BLaER1 (cell line): ENCODE measurements at regions not wholly inside any gene's neighbourhood (a gene's known extent, or its start where the extent isn't known, plus 50 kb on each side); places are given as distances from the start of the nearest gene placed in this dataset.

Experiments
- H3K27ac ChIP-seq: shearing (Covaris generic); formaldehyde crosslinking; 2 replicates; pipeline ENCODE4 v1.8.1; 2022
- H3K27me3 ChIP-seq: shearing (Covaris generic); formaldehyde crosslinking; 2 replicates; pipeline ENCODE4 v1.8.1; 2022
- H3K36me3 ChIP-seq: shearing (Covaris generic); formaldehyde crosslinking; 2 replicates; pipeline ENCODE4 v1.8.1; 2022
- H3K4me1 ChIP-seq: shearing (Covaris generic); formaldehyde crosslinking; 2 replicates; pipeline ENCODE4 v1.8.1; 2022
- H3K4me2 ChIP-seq: shearing (Covaris generic); formaldehyde crosslinking; 2 replicates; pipeline ENCODE4 v1.8.1; 2022
- H3K4me3 ChIP-seq: shearing (Covaris generic); formaldehyde crosslinking; 2 replicates; pipeline ENCODE4 v1.8.1; 2022
- H3K9ac ChIP-seq: shearing (Covaris generic); formaldehyde crosslinking; 2 replicates; pipeline ENCODE4 v1.8.1; 2022
- H3K9me3 ChIP-seq: shearing (Covaris generic); formaldehyde crosslinking; 2 replicates; pipeline ENCODE4 v1.8.1; 2022
- H4K20me1 ChIP-seq: shearing (Covaris generic); formaldehyde crosslinking; 2 replicates; pipeline ENCODE4 v1.8.1; 2022
- Cebpa-rat ChIP-seq: shearing (Covaris generic); IDR thresholded peaks from 2 replicates; pipeline ENCODE4 v1.8.1; 2022

DNA sequence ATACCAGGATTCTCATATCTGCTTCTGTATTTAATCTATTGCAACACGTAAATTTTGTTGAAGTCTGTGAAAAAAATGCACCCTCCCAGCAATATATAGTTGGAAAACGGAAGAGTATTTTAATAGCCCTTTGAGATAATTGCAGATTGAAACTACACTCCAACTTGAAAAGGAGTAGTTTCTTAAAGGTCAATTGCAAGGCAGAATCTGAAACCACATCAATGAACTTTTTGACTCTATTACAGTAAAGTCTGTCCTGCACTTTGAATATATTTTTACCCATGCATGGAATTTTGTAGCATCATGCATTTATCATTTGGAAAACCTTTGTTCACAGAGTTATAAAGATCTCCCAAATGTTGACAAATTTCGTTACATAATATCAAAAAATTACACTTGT, 311.6 kb upstream of the NREP start:
- no peaks in the 10 kb centered on the region for H3K36me3 ChIP-seq
- H3K9ac ChIP-seq: no peak overlapping the region
- no peaks in the 10 kb centered on the region for H3K4me1 ChIP-seq
- H3K27me3 ChIP-seq: no peaks in the 10 kb centered on the region
- H3K4me3 ChIP-seq: no peak overlapping the region
- H3K4me2 ChIP-seq: no peak overlapping the region
- H3K9me3 ChIP-seq: no peaks in the 10 kb centered on the region
- no peak for TF ChIP-seq Cebpa-rat
- no peaks in the 10 kb centered on the region for H4K20me1 ChIP-seq
- no peak overlapping the region for H3K27ac ChIP-seq

DNA sequence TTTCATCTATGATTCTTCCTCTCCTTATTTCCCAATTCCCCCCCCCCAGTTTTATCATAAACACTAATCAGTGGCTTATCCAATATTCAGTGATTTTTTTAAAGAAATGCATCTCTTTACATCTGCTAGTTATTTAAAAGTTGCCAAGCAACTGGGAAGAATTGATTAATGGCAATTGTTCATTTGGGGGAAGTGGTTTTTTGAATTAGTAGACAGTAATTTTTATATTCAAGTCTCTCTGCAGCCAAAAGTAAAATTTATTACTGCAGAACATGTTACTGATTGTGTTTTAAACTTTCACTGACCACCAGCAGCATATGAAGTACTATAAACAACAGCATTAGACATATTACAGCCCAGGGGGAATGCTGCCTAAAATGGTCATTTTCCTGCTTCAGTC, 308.8 kb upstream of the NREP start:
- Histone ChIP-seq H3K9ac (no peak overlapping the region), H3K4me3 (no peak overlapping the region)

DNA sequence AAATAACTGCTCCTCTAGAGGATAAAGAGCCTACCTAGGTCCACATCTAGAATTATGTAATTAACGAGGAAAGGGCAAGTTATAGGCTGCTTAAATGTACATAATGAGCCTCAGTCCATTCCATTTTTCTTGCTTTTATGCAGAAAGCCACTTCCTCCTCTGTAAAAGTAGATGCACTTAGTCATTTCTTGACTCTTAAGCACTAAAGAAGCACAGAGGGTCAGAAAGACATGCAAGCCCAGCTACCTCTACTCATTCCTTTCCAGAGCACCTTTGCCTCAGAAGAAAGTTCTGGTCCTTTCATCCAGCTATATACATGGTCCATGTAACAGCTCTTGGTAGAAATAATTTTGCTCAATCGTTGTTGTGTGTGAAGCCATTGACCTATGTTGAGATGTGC, 308.0 kb upstream of the NREP start:
- Histone ChIP-seq H3K4me3 (no peak overlapping the region), H3K36me3 (no peaks in the 10 kb centered on the region), H3K27ac (no peak overlapping the region), H3K27me3 (no peaks in the 10 kb centered on the region), H3K4me1 (no peaks in the 10 kb centered on the region), H3K4me2 (no peak overlapping the region), H4K20me1 (no peaks in the 10 kb centered on the region), H3K9me3 (no peaks in the 10 kb centered on the region), H3K9ac (no peak overlapping the region)
- TF ChIP-seq Cebpa-rat: no peak

More for the DNA sequence above, 308.8 kb upstream of the NREP start:
- no peaks in the 10 kb centered on the region for H3K4me1 ChIP-seq
- H3K27ac ChIP-seq: no peak overlapping the region
- no peaks in the 10 kb centered on the region for H4K20me1 ChIP-seq
- H3K36me3 ChIP-seq: no peaks in the 10 kb centered on the region
- TF ChIP-seq Cebpa-rat: no peak
- no peak overlapping the region for H3K4me2 ChIP-seq
- H3K27me3 ChIP-seq: no peaks in the 10 kb centered on the region
- H3K9me3 ChIP-seq: no peaks in the 10 kb centered on the region

DNA sequence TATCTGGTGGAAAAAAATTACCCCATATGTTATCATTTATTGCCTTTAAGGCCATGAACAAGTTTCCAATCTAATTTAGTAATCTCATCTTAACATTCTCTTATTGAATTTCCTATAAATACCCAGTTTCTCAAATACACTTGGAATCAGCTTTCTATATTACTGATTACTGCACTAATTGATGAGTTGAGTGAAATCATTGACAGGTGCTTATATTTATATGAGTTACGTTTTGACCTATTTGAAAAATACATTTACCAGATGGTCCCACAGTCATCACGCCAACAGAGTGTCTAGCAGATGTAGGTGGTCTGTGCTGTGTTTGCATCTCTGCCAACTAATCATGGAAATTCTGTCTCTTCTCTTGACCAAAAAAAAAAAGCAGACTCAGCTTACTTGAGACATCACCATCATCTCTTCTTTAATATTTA, 307.3 kb upstream of the NREP start:
- H3K9ac ChIP-seq: no peak overlapping the region
- H3K9me3 ChIP-seq: no peaks in the 10 kb centered on the region
- no peak overlapping the region for H3K4me2 ChIP-seq
- no peaks in the 10 kb centered on the region for H3K36me3 ChIP-seq
- no peak overlapping the region for H3K27ac ChIP-seq
- H3K4me3 ChIP-seq: no peak overlapping the region
- H3K4me1 ChIP-seq: no peaks in the 10 kb centered on the region
- H4K20me1 ChIP-seq: no peaks in the 10 kb centered on the region
- no peak for TF ChIP-seq Cebpa-rat
- H3K27me3 ChIP-seq: no peaks in the 10 kb centered on the region

DNA sequence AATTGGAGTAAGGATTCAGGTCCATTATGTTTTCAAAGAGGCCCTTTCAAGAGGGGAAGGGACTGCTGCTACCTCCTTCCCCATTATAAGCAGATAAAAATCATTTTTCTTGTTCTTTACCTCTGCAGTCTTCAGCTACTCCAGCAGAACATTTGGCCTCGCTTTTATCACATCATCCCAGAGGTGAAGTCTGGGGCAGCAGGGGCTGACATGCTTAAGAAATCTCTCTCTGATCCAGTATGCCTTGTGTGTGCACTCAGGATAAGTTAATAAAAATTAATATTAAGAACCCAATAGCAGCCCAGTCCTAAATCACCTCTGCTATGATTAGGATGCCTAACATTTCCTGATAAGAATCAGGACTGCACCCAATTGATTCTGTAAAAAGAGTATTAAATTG, 306.9 kb upstream of the NREP start:
- Histone ChIP-seq H3K4me2 (no peak overlapping the region), H3K27me3 (no peaks in the 10 kb centered on the region), H3K4me3 (no peak overlapping the region), H3K36me3 (no peaks in the 10 kb centered on the region), H3K9ac (no peak overlapping the region), H4K20me1 (no peaks in the 10 kb centered on the region), H3K9me3 (no peaks in the 10 kb centered on the region), H3K27ac (no peak overlapping the region), H3K4me1 (no peaks in the 10 kb centered on the region)
- no peak for TF ChIP-seq Cebpa-rat

DNA sequence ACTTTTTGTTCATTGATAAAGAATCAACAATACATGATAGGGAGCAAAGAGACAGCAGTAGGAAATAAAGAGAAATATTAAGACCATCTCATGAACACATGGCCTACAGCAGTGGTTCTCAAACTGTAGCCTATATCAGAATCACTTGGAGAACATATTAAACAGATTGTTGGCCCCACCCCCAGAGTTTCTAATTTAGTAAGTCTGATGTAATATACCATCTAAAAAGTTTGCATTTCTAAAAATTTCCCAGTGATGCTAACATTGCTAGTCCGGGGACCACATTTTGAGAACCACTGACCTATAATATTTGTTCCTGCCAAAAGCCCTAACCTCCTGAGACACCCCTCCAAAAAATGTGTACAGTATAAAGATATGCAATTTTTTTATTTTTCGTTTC, 306.2 kb upstream of the NREP start:
- no peaks in the 10 kb centered on the region for H3K27me3 ChIP-seq
- no peaks in the 10 kb centered on the region for H3K4me1 ChIP-seq
- H3K27ac ChIP-seq: no peak overlapping the region
- H4K20me1 ChIP-seq: no peaks in the 10 kb centered on the region
- H3K9me3 ChIP-seq: no peaks in the 10 kb centered on the region
- H3K9ac ChIP-seq: no peak overlapping the region
- TF ChIP-seq Cebpa-rat: no peak
- no peaks in the 10 kb centered on the region for H3K36me3 ChIP-seq
- H3K4me2 ChIP-seq: no peak overlapping the region
- no peak overlapping the region for H3K4me3 ChIP-seq

DNA sequence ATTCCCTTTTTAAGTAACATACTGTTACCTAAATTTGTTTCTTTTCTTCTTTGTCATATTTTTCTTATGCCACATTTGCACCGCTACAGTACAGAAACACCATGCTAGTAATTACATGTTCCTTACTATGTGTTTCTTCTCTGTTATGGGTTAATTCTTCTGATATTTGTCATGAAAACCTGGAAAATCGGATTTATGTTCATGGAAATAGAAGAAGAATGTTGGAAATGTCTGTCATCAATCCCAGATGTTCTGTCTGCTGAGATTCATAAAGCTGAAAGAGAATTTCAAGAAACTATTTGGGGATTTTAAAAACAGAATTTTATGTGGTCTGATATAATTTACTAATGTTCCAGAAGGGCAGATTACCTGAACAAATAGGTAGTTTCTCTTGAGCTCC, 305.2 kb upstream of the NREP start:
- H3K36me3 ChIP-seq: no peaks in the 10 kb centered on the region
- no peaks in the 10 kb centered on the region for H4K20me1 ChIP-seq
- H3K4me1 ChIP-seq: no peaks in the 10 kb centered on the region
- H3K9ac ChIP-seq: no peak overlapping the region
- H3K9me3 ChIP-seq: no peaks in the 10 kb centered on the region
- no peak overlapping the region for H3K27ac ChIP-seq
- H3K4me2 ChIP-seq: no peak overlapping the region
- H3K4me3 ChIP-seq: no peak overlapping the region
- no peak for TF ChIP-seq Cebpa-rat
- H3K27me3 ChIP-seq: no peaks in the 10 kb centered on the region

DNA sequence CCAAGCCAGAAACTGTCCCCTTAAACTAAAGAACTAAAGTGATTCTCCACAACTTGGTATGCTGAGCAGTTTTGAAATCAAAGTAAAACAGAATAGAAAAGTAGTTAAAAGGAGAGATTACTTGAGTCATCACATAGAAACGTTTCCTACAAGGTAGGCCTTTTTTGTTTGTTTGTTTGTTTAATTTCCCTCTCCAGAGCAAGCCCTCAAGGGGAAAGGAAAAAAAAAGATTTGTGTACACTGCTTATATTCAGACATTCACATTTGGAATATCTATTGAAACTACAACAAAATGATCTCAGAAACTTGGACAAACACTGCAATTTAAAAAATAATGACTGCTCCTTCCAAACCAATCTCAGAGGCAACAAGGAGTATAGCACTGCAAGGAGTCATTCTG, 304.7 kb upstream of the NREP start:
- no peak overlapping the region for H3K27ac ChIP-seq
- no peaks in the 10 kb centered on the region for H3K36me3 ChIP-seq
- no peak overlapping the region for H3K4me3 ChIP-seq
- no peaks in the 10 kb centered on the region for H3K4me1 ChIP-seq
- peaks cover 2% of the 10 kb centered on the region for H3K9me3 ChIP-seq
- no peaks in the 10 kb centered on the region for H4K20me1 ChIP-seq
- TF ChIP-seq Cebpa-rat: no peak
- H3K27me3 ChIP-seq: no peaks in the 10 kb centered on the region
- no peak overlapping the region for H3K4me2 ChIP-seq
- H3K9ac ChIP-seq: no peak overlapping the region

DNA sequence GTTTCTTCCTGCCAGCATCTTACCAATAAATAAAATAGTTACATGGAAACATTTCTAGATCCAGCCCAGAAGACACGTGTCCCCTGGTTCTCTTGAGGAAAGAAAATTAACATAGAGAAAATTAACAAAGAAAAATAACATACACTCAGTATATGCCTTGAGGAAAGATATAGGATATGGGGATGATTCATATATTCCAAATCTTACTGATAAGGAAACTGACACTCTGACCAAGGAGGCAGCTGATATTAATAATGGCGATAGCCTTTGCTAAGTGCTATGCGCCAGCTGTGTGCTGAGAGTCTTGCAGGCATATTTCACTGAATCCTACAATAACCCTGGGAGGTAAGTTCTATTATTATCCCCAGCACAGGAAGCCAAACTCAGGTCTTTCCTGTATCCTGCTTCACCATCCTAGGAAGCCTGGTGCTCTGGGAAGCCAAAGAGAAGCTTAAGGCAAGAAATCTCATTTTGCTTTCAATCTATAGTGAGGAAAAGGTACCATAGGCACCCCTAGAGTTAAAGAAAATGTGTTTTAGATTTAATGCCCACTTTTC, 302.7 kb upstream of the NREP start:
- Histone ChIP-seq H3K4me2 (no peak overlapping the region), H3K9me3 (peaks cover 22% of the 10 kb centered on the region), H3K27ac (no peak overlapping the region), H3K4me1 (no peaks in the 10 kb centered on the region), H3K4me3 (no peak overlapping the region), H3K36me3 (no peaks in the 10 kb centered on the region), H3K9ac (no peak overlapping the region), H3K27me3 (no peaks in the 10 kb centered on the region), H4K20me1 (no peaks in the 10 kb centered on the region)
- TF ChIP-seq Cebpa-rat: no peak

DNA sequence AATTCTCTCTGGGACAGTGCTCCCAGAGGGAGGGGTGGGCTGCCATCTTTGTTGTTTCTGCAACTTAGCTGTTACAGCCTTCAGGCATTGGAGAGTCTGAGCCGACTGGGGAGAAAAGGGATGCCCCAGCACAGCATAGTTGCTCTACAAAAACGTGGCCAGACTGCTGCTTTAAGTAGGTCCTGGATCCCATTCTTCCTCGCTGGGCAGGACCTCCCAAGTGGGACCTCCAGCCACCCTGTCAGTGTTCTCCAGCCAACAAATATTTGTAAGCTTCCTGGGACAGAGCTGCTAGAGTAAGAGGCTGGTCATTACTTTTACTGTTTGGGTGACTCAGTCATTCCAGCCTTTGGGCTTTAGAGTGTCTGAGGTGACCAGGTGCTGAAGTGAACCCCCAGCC, 292.7 kb upstream of the NREP start:
- no peaks in the 10 kb centered on the region for H3K36me3 ChIP-seq
- no peak overlapping the region for H3K9ac ChIP-seq
- H3K4me1 ChIP-seq: no peaks in the 10 kb centered on the region
- H3K4me3 ChIP-seq: no peak overlapping the region
- H4K20me1 ChIP-seq: no peaks in the 10 kb centered on the region
- no peak overlapping the region for H3K27ac ChIP-seq
- H3K27me3 ChIP-seq: no peaks in the 10 kb centered on the region
- H3K9me3 ChIP-seq: peaks cover 41% of the 10 kb centered on the region
- no peak for TF ChIP-seq Cebpa-rat
- H3K4me2 ChIP-seq: no peak overlapping the region

DNA sequence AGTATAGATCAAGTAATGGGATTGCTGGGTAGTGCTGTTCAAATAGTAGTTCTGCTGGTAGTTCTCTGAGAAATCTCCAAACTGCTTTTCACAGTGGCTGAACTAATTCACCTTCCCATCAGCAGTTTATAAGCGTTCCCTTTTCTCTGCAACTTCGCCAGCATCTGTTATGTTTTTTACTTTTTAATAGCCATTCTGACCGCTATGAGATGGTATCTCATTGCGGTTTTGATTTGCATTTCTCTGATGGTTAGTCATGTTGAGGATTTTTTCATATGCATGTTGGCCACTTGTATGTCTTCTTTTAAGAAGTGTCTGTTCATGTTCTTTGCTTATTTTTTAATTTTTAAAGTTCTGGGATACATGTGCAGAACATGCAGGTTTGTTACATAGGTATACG, 279.2 kb upstream of the NREP start:
- TF ChIP-seq Cebpa-rat: no peak
- H3K36me3 ChIP-seq: no peaks in the 10 kb centered on the region
- no peak overlapping the region for H3K27ac ChIP-seq
- no peaks in the 10 kb centered on the region for H3K27me3 ChIP-seq
- no peaks in the 10 kb centered on the region for H4K20me1 ChIP-seq
- no peaks in the 10 kb centered on the region for H3K9me3 ChIP-seq
- no peaks in the 10 kb centered on the region for H3K4me1 ChIP-seq
- no peak overlapping the region for H3K4me3 ChIP-seq
- H3K4me2 ChIP-seq: no peak overlapping the region
- no peak overlapping the region for H3K9ac ChIP-seq
